ENCODE measurements at regions not wholly inside any gene's neighbourhood (a gene's known extent, or its start where the extent isn't known, plus 50 kb on each side); places are given as distances from the start of the nearest gene placed in this dataset.

DNA sequence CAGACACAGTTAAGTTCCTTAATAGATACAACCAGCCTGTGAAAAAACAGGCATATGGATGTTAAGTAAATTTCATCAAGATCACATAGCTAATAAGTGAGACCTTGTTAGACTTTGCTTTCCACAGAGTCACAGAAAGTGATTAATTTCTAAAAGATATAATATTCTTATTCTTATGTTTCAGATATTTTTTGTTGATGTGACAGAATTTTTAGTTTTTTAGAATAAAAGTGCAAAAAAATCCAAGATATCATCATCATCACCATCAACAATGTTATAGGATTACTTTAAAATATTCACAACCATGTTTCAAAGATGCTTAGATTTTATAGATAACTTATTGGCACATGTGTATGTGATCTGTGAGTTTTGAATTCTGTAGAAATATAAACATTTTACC lies 132.3 kb upstream of the ITGA4 start:
- H3K36me3 ChIP-seq (ENCODE audit: control insufficient read depth in 1 of 2, insufficient read depth in 2 of 2, low read length in 2 of 2): no peaks in the 10 kb centered on the region

DNA sequence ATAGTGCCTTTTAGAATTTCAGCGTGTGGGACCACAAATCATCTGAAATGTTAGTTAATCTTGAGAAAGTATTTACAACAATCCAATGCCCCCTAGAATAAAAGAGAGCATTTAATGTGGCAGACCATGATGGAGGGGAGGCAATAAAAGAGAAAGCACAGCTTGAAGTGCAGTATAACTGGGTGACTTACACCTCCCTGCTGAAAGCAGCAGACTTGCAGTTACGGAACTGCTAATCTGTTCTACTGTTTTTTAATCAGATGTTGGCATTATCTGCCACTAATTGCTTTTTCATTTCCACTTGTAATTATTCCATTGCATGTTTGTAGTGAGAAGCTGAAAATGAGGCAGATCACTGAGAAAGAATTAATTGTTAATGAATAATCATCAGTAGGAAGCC lies 130.5 kb upstream of the ITGA4 start:
- H2BK12ac ChIP-seq (ENCODE audit: low read length): no peak overlapping the region
- H3K9me3 ChIP-seq (ENCODE audit: insufficient read depth, low read depth, low read length): no peaks in the 10 kb centered on the region
- no peak overlapping the region for H3K23ac ChIP-seq (ENCODE audit: low read length)
- no peak overlapping the region for H4K8ac ChIP-seq (ENCODE audit: low read depth, low read length)
- no peaks in the 10 kb centered on the region for H3K27me3 ChIP-seq (ENCODE audit: insufficient read depth, low read length)
- H2AK5ac ChIP-seq (ENCODE audit: low read length): no peak overlapping the region
- no peak overlapping the region for H3K4me3 ChIP-seq (ENCODE audit: low read depth, low read length)
- no peak overlapping the region for H3K9ac ChIP-seq (ENCODE audit: low read length)
- H2BK120ac ChIP-seq (ENCODE audit: insufficient read depth, low read length, poor library complexity): no peak overlapping the region
- H3K36me3 ChIP-seq (ENCODE audit: control insufficient read depth in 1 of 2, insufficient read depth in 2 of 2, low read length in 2 of 2): no peaks in the 10 kb centered on the region
- no peaks in the 10 kb centered on the region for H3K4me1 ChIP-seq (ENCODE audit: control insufficient read depth in 1 of 2, insufficient read depth in 2 of 2, low read length in 2 of 2)
- no peak overlapping the region for H3K4ac ChIP-seq (ENCODE audit: low read depth, low read length)
- H4K12ac ChIP-seq (ENCODE audit: low read depth, low read length): no peak overlapping the region
- no CpG with 5 or more reads among the region's 2 CpGs for WGBS (ENCODE audit: extremely low coverage, insufficient coverage, insufficient read length)
- H2BK5ac ChIP-seq (ENCODE audit: low read depth, low read length, poor library complexity): no peak overlapping the region
- H3K18ac ChIP-seq (ENCODE audit: low read length): no peak overlapping the region
- H3K79me2 ChIP-seq (ENCODE audit: control insufficient read depth, insufficient read depth, low read length, poor library complexity): no peaks in the 10 kb centered on the region
- no peak overlapping the region for H3K27ac ChIP-seq (ENCODE audit: low read depth, low read length)
- no peak overlapping the region for H3K14ac ChIP-seq (ENCODE audit: low read length)
- no peaks in the 10 kb centered on the region for H3K79me1 ChIP-seq (ENCODE audit: low read length)
- H4K91ac ChIP-seq (ENCODE audit: low read depth, low read length): no peak overlapping the region
- H2AFZ ChIP-seq (ENCODE audit: insufficient read depth, low read length, poor library complexity): no peak overlapping the region
- DNase-seq: no peak
- H3K4me2 ChIP-seq (ENCODE audit: low read length): no peak overlapping the region

More for the DNA sequence above, 132.3 kb upstream of the ITGA4 start:
- H4K91ac ChIP-seq (ENCODE audit: low read depth, low read length): no peak overlapping the region
- no peak overlapping the region for H2BK120ac ChIP-seq (ENCODE audit: insufficient read depth, low read length, poor library complexity)
- no peaks in the 10 kb centered on the region for H3K79me2 ChIP-seq (ENCODE audit: control insufficient read depth, insufficient read depth, low read length, poor library complexity)
- no peak overlapping the region for H3K4me3 ChIP-seq (ENCODE audit: low read depth, low read length)
- no peak overlapping the region for H4K12ac ChIP-seq (ENCODE audit: low read depth, low read length)
- no peak for DNase-seq
- no peak overlapping the region for H2AFZ ChIP-seq (ENCODE audit: insufficient read depth, low read length, poor library complexity)
- H3K23ac ChIP-seq (ENCODE audit: low read length): no peak overlapping the region
- no peak overlapping the region for H4K8ac ChIP-seq (ENCODE audit: low read depth, low read length)
- no peak overlapping the region for H2AK5ac ChIP-seq (ENCODE audit: low read length)
- H3K4me1 ChIP-seq (ENCODE audit: control insufficient read depth in 1 of 2, insufficient read depth in 2 of 2, low read length in 2 of 2): no peaks in the 10 kb centered on the region
- H2BK5ac ChIP-seq (ENCODE audit: low read depth, low read length, poor library complexity): no peak overlapping the region
- no peak overlapping the region for H3K4me2 ChIP-seq (ENCODE audit: low read length)
- no peak overlapping the region for H3K14ac ChIP-seq (ENCODE audit: low read length)
- no peak overlapping the region for H3K27ac ChIP-seq (ENCODE audit: low read depth, low read length)
- H3K4ac ChIP-seq (ENCODE audit: low read depth, low read length): no peak overlapping the region
- H3K18ac ChIP-seq (ENCODE audit: low read length): no peak overlapping the region
- no peaks in the 10 kb centered on the region for H3K79me1 ChIP-seq (ENCODE audit: low read length)
- no peak overlapping the region for H3K9ac ChIP-seq (ENCODE audit: low read length)
- no peaks in the 10 kb centered on the region for H3K9me3 ChIP-seq (ENCODE audit: insufficient read depth, low read depth, low read length)
- H2BK12ac ChIP-seq (ENCODE audit: low read length): no peak overlapping the region
- no peaks in the 10 kb centered on the region for H3K27me3 ChIP-seq (ENCODE audit: insufficient read depth, low read length)

DNA sequence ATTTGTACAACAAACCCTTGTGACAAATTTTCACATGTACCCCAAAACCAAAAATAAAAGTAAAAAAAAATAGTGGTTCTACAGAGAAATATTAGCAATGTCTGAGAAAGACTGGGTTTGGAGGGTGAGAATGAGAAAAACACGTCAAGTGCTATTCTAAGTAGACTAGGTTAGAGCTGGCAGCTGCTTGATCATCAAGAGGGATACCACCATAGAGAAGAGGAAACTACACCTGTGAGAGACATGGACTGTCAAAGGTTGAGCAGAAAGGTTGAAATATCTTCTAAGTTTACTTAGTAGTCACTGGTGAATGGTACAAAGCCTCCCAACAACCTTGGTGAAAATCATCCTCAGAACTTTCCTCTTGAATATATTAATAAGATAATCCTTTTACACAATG lies 126.9 kb upstream of the ITGA4 start:
- H3K79me2 ChIP-seq (ENCODE audit: control insufficient read depth, insufficient read depth, low read length, poor library complexity): no peaks in the 10 kb centered on the region
- DNase-seq: no peak
- H2BK5ac ChIP-seq (ENCODE audit: low read depth, low read length, poor library complexity): no peak overlapping the region
- no peaks in the 10 kb centered on the region for H3K36me3 ChIP-seq (ENCODE audit: control insufficient read depth in 1 of 2, insufficient read depth in 2 of 2, low read length in 2 of 2)
- no peak overlapping the region for H3K18ac ChIP-seq (ENCODE audit: low read length)
- no peaks in the 10 kb centered on the region for H3K9me3 ChIP-seq (ENCODE audit: insufficient read depth, low read depth, low read length)
- no peak overlapping the region for H3K9ac ChIP-seq (ENCODE audit: low read length)
- no peaks in the 10 kb centered on the region for H3K79me1 ChIP-seq (ENCODE audit: low read length)
- no peaks in the 10 kb centered on the region for H3K27me3 ChIP-seq (ENCODE audit: insufficient read depth, low read length)
- no peak overlapping the region for H3K4me3 ChIP-seq (ENCODE audit: low read depth, low read length)
- no peak overlapping the region for H2BK120ac ChIP-seq (ENCODE audit: insufficient read depth, low read length, poor library complexity)
- no peak overlapping the region for H2BK12ac ChIP-seq (ENCODE audit: low read length)
- H4K12ac ChIP-seq (ENCODE audit: low read depth, low read length): no peak overlapping the region
- H3K14ac ChIP-seq (ENCODE audit: low read length): no peak overlapping the region
- H3K27ac ChIP-seq (ENCODE audit: low read depth, low read length): no peak overlapping the region
- no CpG with 5 or more reads among the region's 1 CpG for WGBS (ENCODE audit: extremely low coverage, insufficient coverage, insufficient read length)
- no peak overlapping the region for H3K4me2 ChIP-seq (ENCODE audit: low read length)
- no peak overlapping the region for H3K23ac ChIP-seq (ENCODE audit: low read length)
- H2AFZ ChIP-seq (ENCODE audit: insufficient read depth, low read length, poor library complexity): no peak overlapping the region
- H4K8ac ChIP-seq (ENCODE audit: low read depth, low read length): no peak overlapping the region
- H3K4ac ChIP-seq (ENCODE audit: low read depth, low read length): no peak overlapping the region
- H2AK5ac ChIP-seq (ENCODE audit: low read length): no peak overlapping the region
- no peak overlapping the region for H4K91ac ChIP-seq (ENCODE audit: low read depth, low read length)
- no peaks in the 10 kb centered on the region for H3K4me1 ChIP-seq (ENCODE audit: control insufficient read depth in 1 of 2, insufficient read depth in 2 of 2, low read length in 2 of 2)

DNA sequence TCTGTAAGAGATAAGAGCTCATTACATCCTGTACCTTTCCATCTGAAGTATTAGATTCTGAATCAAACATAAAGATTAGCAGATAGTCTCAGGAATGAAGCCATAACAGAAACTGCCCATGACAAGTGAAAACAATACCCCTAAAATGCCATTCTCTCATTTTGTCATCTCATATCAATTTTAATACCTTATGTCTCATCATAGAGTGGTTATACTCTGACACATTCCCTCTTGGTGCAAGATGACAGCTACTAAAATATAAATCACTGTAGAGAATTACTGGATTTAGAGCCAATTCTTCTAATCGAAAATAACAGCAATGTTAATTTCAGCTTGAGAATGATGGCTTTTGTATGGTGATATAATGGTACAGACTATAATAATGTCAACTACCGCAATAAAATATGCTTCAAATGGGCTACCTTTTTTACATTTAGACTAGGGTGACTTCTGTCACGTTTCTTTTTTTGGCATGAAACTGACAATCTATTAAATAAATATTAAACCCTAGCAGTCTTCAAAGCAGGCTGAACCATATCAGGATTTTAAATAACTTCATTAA lies 125.1 kb upstream of the ITGA4 start:
- H3K4me2 ChIP-seq (ENCODE audit: low read length): no peak overlapping the region
- no peak overlapping the region for H2BK5ac ChIP-seq (ENCODE audit: low read depth, low read length, poor library complexity)
- H3K27ac ChIP-seq (ENCODE audit: low read depth, low read length): no peak overlapping the region
- no peak overlapping the region for H3K14ac ChIP-seq (ENCODE audit: low read length)
- no peaks in the 10 kb centered on the region for H3K79me1 ChIP-seq (ENCODE audit: low read length)
- H3K23ac ChIP-seq (ENCODE audit: low read length): no peak overlapping the region
- no peak overlapping the region for H3K4ac ChIP-seq (ENCODE audit: low read depth, low read length)
- H2AK5ac ChIP-seq (ENCODE audit: low read length): no peak overlapping the region
- H3K4me1 ChIP-seq (ENCODE audit: control insufficient read depth in 1 of 2, insufficient read depth in 2 of 2, low read length in 2 of 2): no peaks in the 10 kb centered on the region
- no peak overlapping the region for H4K12ac ChIP-seq (ENCODE audit: low read depth, low read length)
- H2AFZ ChIP-seq (ENCODE audit: insufficient read depth, low read length, poor library complexity): no peak overlapping the region
- no peak overlapping the region for H2BK120ac ChIP-seq (ENCODE audit: insufficient read depth, low read length, poor library complexity)
- H4K8ac ChIP-seq (ENCODE audit: low read depth, low read length): no peak overlapping the region
- no peaks in the 10 kb centered on the region for H3K27me3 ChIP-seq (ENCODE audit: insufficient read depth, low read length)
- no peak overlapping the region for H2BK12ac ChIP-seq (ENCODE audit: low read length)
- no peaks in the 10 kb centered on the region for H3K79me2 ChIP-seq (ENCODE audit: control insufficient read depth, insufficient read depth, low read length, poor library complexity)
- H3K36me3 ChIP-seq (ENCODE audit: control insufficient read depth in 1 of 2, insufficient read depth in 2 of 2, low read length in 2 of 2): no peaks in the 10 kb centered on the region
- H3K9me3 ChIP-seq (ENCODE audit: insufficient read depth, low read depth, low read length): peaks cover 3% of the 10 kb centered on the region
- H4K91ac ChIP-seq (ENCODE audit: low read depth, low read length): no peak overlapping the region
- no CpG with 5 or more reads among the region's 3 CpGs for WGBS (ENCODE audit: extremely low coverage, insufficient coverage, insufficient read length)
- H3K18ac ChIP-seq (ENCODE audit: low read length): no peak overlapping the region
- DNase-seq: no peak
- H3K4me3 ChIP-seq (ENCODE audit: low read depth, low read length): no peak overlapping the region
- no peak overlapping the region for H3K9ac ChIP-seq (ENCODE audit: low read length)
